Adrenal gland (tissue), 9 donors: ENCODE measurements at regions not wholly inside any gene's neighbourhood (a gene's known extent, or its start where the extent isn't known, plus 50 kb on each side); places are given as distances from the start of the nearest gene placed in this dataset.

Experiments used
- DNase-seq, 7 donors: peaks; one replicate each; pipeline ENCODE4 v3.0.0-alpha.2; 2019 to 2020
- H3K27ac ChIP-seq, 5 donors: fragments of 200-600 bp; sonication (generic) in 4 of 5; 1 replicate in 3 of 5; 2 replicates in 2 of 5; pipeline versions ENCODE4 v1.5.1 to v1.8.0; 2016 to 2020; ENCODE audit warnings: mild to moderate bottlenecking in 1 of 5
- H3K27me3 ChIP-seq: fragments of 200-600 bp; 2 replicates; pipeline ENCODE4 v1.8.0; 2021
- H3K36me3 ChIP-seq, 2 donors: fragments of 200-600 bp; replicated peaks in 1 of 2; 1 replicate in 1 of 2; 2 replicates in 1 of 2; pipeline versions ENCODE4 v1.5.1 to v1.8.0; 2018 to 2022
- H3K4me1 ChIP-seq, 2 donors: fragments of 200-600 bp; replicated peaks in 1 of 2; 1 replicate in 1 of 2; 2 replicates in 1 of 2; pipeline versions ENCODE4 v1.5.1 to v1.8.0; 2018 to 2021
- H3K4me3 ChIP-seq, 4 donors: fragments of 200-600 bp; sonication (generic) in 3 of 4; one replicate each; pipeline ENCODE4 v1.5.1; 2016 to 2018
- H3K9me3 ChIP-seq, 3 donors: fragments of 200-600 bp; sonication (generic) in 1 of 3; replicated peaks in 1 of 3; 1 replicate in 2 of 3; 2 replicates in 1 of 3; pipeline versions ENCODE4 v1.5.1 to v1.8.0; 2016 to 2021
- CTCF ChIP-seq, 6 experiments: fragments of 450-650 bp in 4 of 6; fragments of 200-600 bp in 2 of 6; sonication (generic) in 1 of 6; IDR thresholded peaks; 1 replicate in 5 of 6; 2 replicates in 1 of 6; pipeline versions ENCODE4 v1.5.1 to v1.8.0; 2016 to 2021; ENCODE audit warnings: antibody characterized with exemption in 6 of 6, mild to moderate bottlenecking in 2 of 6, moderate library complexity in 1 of 6
- POLR2A ChIP-seq, 2 donors: fragments of 450-650 bp; IDR thresholded peaks; one replicate each; pipeline ENCODE4 v1.6.1; 2017; ENCODE audit warnings: antibody characterized with exemption in 2 of 2, mild to moderate bottlenecking in 2 of 2, moderate library complexity in 1 of 2
- whole genome bisulfite sequencing, 4 donors: extraction: QIAGEN DNeasy Blood & Tissue Kit in 2 of 4; methylation state at CpG; one replicate each; pipeline versions ENCODE4 v1.1.5 to v1.1.7; 2013 to 2017; 5-methylcytosine and 5-hydroxymethylcytosine counted together
- intact Hi-C, 2 donors: fragments of 100-400 bp; cut with DNase I; formaldehyde crosslinking; loops; one replicate each; pipeline versions ENCODE4 v1.14.1 to v1.15.0; 2022 to 2023
- donor health status: healthy with polysubstance abuse.
- donor health status: Bipolar disorder and iron deficiency.
- donor health status: DM: yes; HTN: yes; CAD: no.
- donor health status: DM: no; HTN: no; CAD: no.
- donor health status: DM: no; HTN: no; CAD: no.

- H3K4me1 ChIP-seq = no peaks in the 10 kb centered on the region
- TF ChIP-seq CTCF (IDR thresholded peaks at IDR 0.05) (no peak), POLR2A (IDR thresholded peaks at IDR 0.05) (no peak)
- 57 to 72% (median 64%) methylated on average over 3 of the region's 3 CpGs for WGBS, 4 donors
- no peaks in the 10 kb centered on the region for H3K27me3 ChIP-seq
- intact Hi-C loops = no loop called here
- no peak overlapping the region for H3K4me3 ChIP-seq
- H3K9me3 ChIP-seq = no peaks in the 10 kb centered on the region
- H3K36me3 ChIP-seq = no peaks in the 10 kb centered on the region
- no peak overlapping the region for H3K27ac ChIP-seq
- no peak for DNase-seq
Measured at GRCh38 chr18:68564961-68565360, 149.9 kb downstream of the TMX3 start.

GRCh38 chr18:68564351-68564750 lies 150.6 kb downstream of the TMX3 start:
- DNase-seq = no peak
- Histone ChIP-seq H3K36me3 (no peaks in the 10 kb centered on the region), H3K27ac (no peak overlapping the region), H3K4me3 (no peak overlapping the region), H3K4me1 (no peaks in the 10 kb centered on the region), H3K27me3 (no peaks in the 10 kb centered on the region), H3K9me3 (no peaks in the 10 kb centered on the region)
- intact Hi-C loops = no loop called here
- TF ChIP-seq CTCF (IDR thresholded peaks at IDR 0.05) = no peak
- no peak for TF ChIP-seq POLR2A (IDR thresholded peaks at IDR 0.05)

GRCh38 chr18:68560128-68560527 lies 154.8 kb downstream of the TMX3 start:
- Histone ChIP-seq H3K9me3 (no peaks in the 10 kb centered on the region), H3K36me3 (no peaks in the 10 kb centered on the region), H3K27me3 (no peaks in the 10 kb centered on the region), H3K4me3 (no peak overlapping the region), H3K4me1 (no peaks in the 10 kb centered on the region), H3K27ac (no peak overlapping the region)
- WGBS, 4 donors = 81 to 93% (median 85%) methylated on average over 2 of the region's 2 CpGs
- TF ChIP-seq CTCF (IDR thresholded peaks at IDR 0.05) (no peak), POLR2A (IDR thresholded peaks at IDR 0.05) (no peak)
- DNase-seq = no peak
- intact Hi-C loops = no loop called here

GRCh38 chr18:68557183-68557582 lies 157.7 kb downstream of the TMX3 start:
- intact Hi-C loops = no loop called here
- H3K4me1 ChIP-seq = no peaks in the 10 kb centered on the region
- H3K27ac ChIP-seq = no peak overlapping the region
- H3K9me3 ChIP-seq = no peaks in the 10 kb centered on the region
- 78 to 90% (median 79%) methylated on average over 5 of the region's 5 CpGs for WGBS, 4 donors
- no peaks in the 10 kb centered on the region for H3K27me3 ChIP-seq
- H3K36me3 ChIP-seq = no peaks in the 10 kb centered on the region
- no peak overlapping the region for H3K4me3 ChIP-seq
- TF ChIP-seq POLR2A (IDR thresholded peaks at IDR 0.05) (no peak), CTCF (IDR thresholded peaks at IDR 0.05) (no peak)
- DNase-seq = no peak
